CD4-positive, alpha-beta memory T cell (primary cell): ENCODE measurements at regions not wholly inside any gene's neighbourhood (a gene's known extent, or its start where the extent isn't known, plus 50 kb on each side); places are given as distances from the start of the nearest gene placed in this dataset.
A peak's percentile ranks its signal among the peaks of the same experiment; 100 is the strongest.

Experiments used
- CTCF ChIA-PET: fragments of 350-600 bp; sonication (Branson Sonifier 250); formaldehyde crosslinking; loops from one replicate; lab custom pipeline; 2021; ENCODE audit warnings: inconsistent platforms; ENCODE audit not compliant: partially characterized antibody; lab: Charles Lee
- POLR2A ChIA-PET: fragments of 350-600 bp; sonication (Branson Sonifier 250); formaldehyde crosslinking; loops from one replicate; lab custom pipeline; 2021; ENCODE audit not compliant: partially characterized antibody; lab: Charles Lee
- DNase-seq, 5 donors: peaks; one replicate each; pipeline versions ENCODE4 v3.0.0 to v3.0.0-alpha.2; 2020 to 2022; ENCODE audit warnings: mixed read lengths in 1 of 5
- H3K27ac ChIP-seq: one replicate; pipeline ENCODE4 v1.7.0; 2013; ENCODE audit warnings: low read depth, low read length
- H3K27me3 ChIP-seq: 2 replicates; pipeline ENCODE4 v1.7.0; 2013; ENCODE audit warnings: mild to moderate bottlenecking, low read length, moderate library complexity; ENCODE audit not compliant: insufficient read depth
- H3K36me3 ChIP-seq: 2 replicates; pipeline ENCODE4 v1.7.0; 2013; ENCODE audit warnings: mild to moderate bottlenecking, low read length, moderate library complexity; ENCODE audit not compliant: insufficient read depth
- H3K4me1 ChIP-seq: 2 replicates; pipeline ENCODE4 v1.7.0; 2013; ENCODE audit warnings: mild to moderate bottlenecking, low read length, moderate library complexity; ENCODE audit not compliant: insufficient read depth
- H3K4me3 ChIP-seq, 2 donors: one replicate each; pipeline ENCODE4 v1.7.0; 2013; ENCODE audit warnings: low read length in 2 of 2, mild to moderate bottlenecking in 1 of 2
- H3K9me3 ChIP-seq, 2 donors: one replicate each; pipeline ENCODE4 v1.7.0; 2013; ENCODE audit warnings: low read length in 2 of 2, control low read depth in 1 of 2; ENCODE audit not compliant: control insufficient read depth in 1 of 2
- H3K27ac Mint-ChIP-seq, 7 donors: one replicate each; pipeline ENCODE4 v1.8.0; 2020 to 2021; ENCODE audit warnings: mixed read lengths in 7 of 7, mild to moderate bottlenecking in 6 of 7, inconsistent platforms in 3 of 7, moderate library complexity in 3 of 7
- H3K27me3 Mint-ChIP-seq, 2 donors: one replicate each; pipeline ENCODE4 v1.8.0; 2020 to 2021; ENCODE audit warnings: mixed read lengths in 2 of 2
- H3K36me3 Mint-ChIP-seq, 2 donors: one replicate each; pipeline ENCODE4 v1.8.0; 2020 to 2021; ENCODE audit warnings: mixed read lengths in 2 of 2, inconsistent platforms in 1 of 2, mild to moderate bottlenecking in 1 of 2
- H3K4me1 Mint-ChIP-seq, 4 donors: one replicate each; pipeline ENCODE4 v1.8.0; 2020 to 2021; ENCODE audit warnings: mixed read lengths in 4 of 4, mild to moderate bottlenecking in 1 of 4
- H3K4me3 Mint-ChIP-seq, 8 donors: one replicate each; pipeline ENCODE4 v1.8.0; 2020 to 2021; ENCODE audit warnings: mixed read lengths in 8 of 8, mild to moderate bottlenecking in 7 of 8, moderate library complexity in 6 of 8, inconsistent platforms in 3 of 8
- H3K9me3 Mint-ChIP-seq, 8 donors: one replicate each; pipeline ENCODE4 v1.8.0; 2020 to 2021; ENCODE audit warnings: mixed read lengths in 8 of 8, mild to moderate bottlenecking in 5 of 8, inconsistent platforms in 3 of 8, moderate library complexity in 1 of 8
- intact Hi-C: fragments of 100-400 bp; cut with micrococcal nuclease; formaldehyde crosslinking; loops from one replicate; pipeline ENCODE4 v1.15.1; 2023

GRCh38 chr15:81856634-81857026 is 189.2 kb downstream of the MEX3B start:
- DNase-seq = no peak
- no peaks in the 10 kb centered on the region for H3K36me3 ChIP-seq
- Mint-ChIP-seq H3K27ac (peak overlapping the region in 1 of 7 donors; percentile 53), H3K4me1 (no peaks in the 10 kb centered on the region), H3K9me3 (no peaks in the 10 kb centered on the region), H3K36me3 (no peaks in the 10 kb centered on the region), H3K27me3 (peaks cover 0 to 6% of the 10 kb centered on the region in 2 donors), H3K4me3 (no peak overlapping the region)
- no peak overlapping the region for H3K4me3 ChIP-seq
- ChIA-PET CTCF (no interaction called here), POLR2A (no interaction called here)
- no peaks in the 10 kb centered on the region for H3K27me3 ChIP-seq
- no peak overlapping the region for H3K27ac ChIP-seq
- H3K4me1 ChIP-seq = no peaks in the 10 kb centered on the region
- no peaks in the 10 kb centered on the region for H3K9me3 ChIP-seq
- intact Hi-C loops = no loop called here

DNA sequence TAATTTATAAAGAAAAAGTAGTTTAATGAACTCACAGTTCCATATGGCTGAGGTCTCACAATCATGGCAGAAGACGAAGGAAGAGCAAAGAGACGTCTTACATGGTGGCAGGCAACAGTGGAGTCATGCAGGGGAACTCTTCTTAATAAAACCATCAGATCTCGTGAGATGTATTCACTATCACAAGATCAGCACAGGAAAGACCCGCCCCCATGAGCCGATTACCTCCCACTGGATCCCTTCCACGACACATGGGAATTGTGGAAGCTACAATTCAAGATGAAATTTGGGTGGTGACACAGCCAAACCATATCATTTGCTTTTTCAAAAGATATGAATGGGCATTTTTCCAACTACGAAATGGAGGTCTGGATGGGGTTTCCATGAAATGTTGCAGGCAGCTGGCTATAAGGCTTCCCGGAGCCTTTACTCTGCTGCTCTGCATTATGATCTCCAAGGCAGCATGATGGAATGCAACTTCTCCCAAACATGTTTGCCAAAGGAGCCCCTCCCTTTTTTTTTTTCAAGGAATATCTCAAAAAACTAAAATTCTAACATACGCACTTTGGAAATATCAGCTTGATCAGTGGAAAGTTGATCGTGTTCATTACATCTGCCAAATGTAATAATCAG is 189.7 kb downstream of the MEX3B start:
- H3K4me3 Mint-ChIP-seq = no peak overlapping the region
- H3K9me3 Mint-ChIP-seq = no peaks in the 10 kb centered on the region
- H3K4me1 Mint-ChIP-seq = no peaks in the 10 kb centered on the region
- no peaks in the 10 kb centered on the region for H3K27me3 ChIP-seq
- no peak for DNase-seq
- POLR2A ChIA-PET = no interaction called here
- no peaks in the 10 kb centered on the region for H3K36me3 ChIP-seq
- H3K4me1 ChIP-seq = no peaks in the 10 kb centered on the region
- H3K27ac Mint-ChIP-seq = no peak overlapping the region
- peaks cover 0 to 8% of the 10 kb centered on the region in 2 donors for H3K27me3 Mint-ChIP-seq
- H3K9me3 ChIP-seq = no peaks in the 10 kb centered on the region
- no peaks in the 10 kb centered on the region for H3K36me3 Mint-ChIP-seq
- intact Hi-C loops = no loop called here
- H3K27ac ChIP-seq = no peak overlapping the region
- CTCF ChIA-PET = no interaction called here
- H3K4me3 ChIP-seq = no peak overlapping the region

- H3K4me1 ChIP-seq = no peaks in the 10 kb centered on the region
- no peaks in the 10 kb centered on the region for H3K9me3 ChIP-seq
- Mint-ChIP-seq H3K4me1 (no peaks in the 10 kb centered on the region), H3K4me3 (no peak overlapping the region), H3K27ac (no peak overlapping the region), H3K36me3 (no peaks in the 10 kb centered on the region), H3K27me3 (peaks cover 0 to 6% of the 10 kb centered on the region in 2 donors), H3K9me3 (no peaks in the 10 kb centered on the region)
- H3K4me3 ChIP-seq = no peak overlapping the region
- ChIA-PET CTCF (no interaction called here), POLR2A (no interaction called here)
- no peak for DNase-seq
- intact Hi-C loops = no loop called here
- no peaks in the 10 kb centered on the region for H3K36me3 ChIP-seq
- H3K27ac ChIP-seq = no peak overlapping the region
- H3K27me3 ChIP-seq = no peaks in the 10 kb centered on the region
These were observed 192.6 kb downstream of the MEX3B start for GRCh38 chr15:81853150-81853748.

GRCh38 chr15:81852411-81853149 is 193.2 kb downstream of the MEX3B start:
- Histone ChIP-seq H3K27ac (no peak overlapping the region), H3K9me3 (no peaks in the 10 kb centered on the region), H3K27me3 (no peaks in the 10 kb centered on the region), H3K36me3 (no peaks in the 10 kb centered on the region), H3K4me1 (no peaks in the 10 kb centered on the region), H3K4me3 (no peak overlapping the region)
- DNase-seq = no peak
- H3K27me3 Mint-ChIP-seq = peaks cover 2 to 8% of the 10 kb centered on the region in 2 donors
- H3K27ac Mint-ChIP-seq = no peak overlapping the region
- H3K4me3 Mint-ChIP-seq = no peak overlapping the region
- CTCF ChIA-PET = no interaction called here
- POLR2A ChIA-PET = no interaction called here
- no peaks in the 10 kb centered on the region for H3K9me3 Mint-ChIP-seq
- no peaks in the 10 kb centered on the region for H3K36me3 Mint-ChIP-seq
- no peaks in the 10 kb centered on the region for H3K4me1 Mint-ChIP-seq
- intact Hi-C loops = no loop called here

GRCh38 chr15:81851757-81852156 is 194.1 kb downstream of the MEX3B start:
- no peak overlapping the region for H3K4me3 Mint-ChIP-seq
- DNase-seq = no peak
- H3K27ac Mint-ChIP-seq = no peak overlapping the region
- ChIA-PET CTCF (no interaction called here), POLR2A (no interaction called here)
- H3K4me3 ChIP-seq = no peak overlapping the region
- H3K4me1 ChIP-seq = no peaks in the 10 kb centered on the region
- no peaks in the 10 kb centered on the region for H3K9me3 ChIP-seq
- no peaks in the 10 kb centered on the region for H3K9me3 Mint-ChIP-seq
- no peaks in the 10 kb centered on the region for H3K36me3 ChIP-seq
- intact Hi-C loops = no loop called here
- H3K27me3 ChIP-seq = no peaks in the 10 kb centered on the region
- H3K4me1 Mint-ChIP-seq = no peaks in the 10 kb centered on the region
- no peaks in the 10 kb centered on the region for H3K36me3 Mint-ChIP-seq
- H3K27me3 Mint-ChIP-seq = peaks cover 2 to 8% of the 10 kb centered on the region in 2 donors
- H3K27ac ChIP-seq = no peak overlapping the region

DNA sequence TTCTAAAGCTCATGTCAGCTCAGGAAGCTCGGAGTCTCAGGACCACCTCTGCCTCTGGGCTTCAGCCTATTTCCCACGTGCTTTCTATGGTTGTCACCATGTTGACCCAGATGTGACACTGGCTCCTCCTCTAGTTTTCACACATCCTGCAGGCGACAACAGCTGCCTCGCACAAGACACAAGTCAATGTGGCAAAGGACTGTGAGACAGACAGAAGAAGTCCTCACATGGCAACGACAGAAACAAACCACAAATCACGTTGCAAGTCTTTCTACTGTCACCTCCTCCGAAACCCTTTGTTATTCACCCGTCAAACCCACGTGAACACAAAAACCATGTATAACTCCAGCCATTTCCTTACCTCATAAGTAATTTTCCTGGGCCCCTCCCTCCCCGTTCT is 194.5 kb downstream of the MEX3B start:
- CTCF ChIA-PET = no interaction called here
- Mint-ChIP-seq H3K27me3 (peaks cover 2 to 8% of the 10 kb centered on the region in 2 donors), H3K4me3 (no peak overlapping the region), H3K36me3 (no peaks in the 10 kb centered on the region), H3K27ac (no peak overlapping the region), H3K4me1 (no peaks in the 10 kb centered on the region), H3K9me3 (no peaks in the 10 kb centered on the region)
- H3K27ac ChIP-seq = no peak overlapping the region
- no peak for DNase-seq
- H3K9me3 ChIP-seq = no peaks in the 10 kb centered on the region
- H3K36me3 ChIP-seq = no peaks in the 10 kb centered on the region
- no peak overlapping the region for H3K4me3 ChIP-seq
- POLR2A ChIA-PET = no interaction called here
- H3K27me3 ChIP-seq = no peaks in the 10 kb centered on the region
- no peaks in the 10 kb centered on the region for H3K4me1 ChIP-seq
- intact Hi-C loops = no loop called here

DNA sequence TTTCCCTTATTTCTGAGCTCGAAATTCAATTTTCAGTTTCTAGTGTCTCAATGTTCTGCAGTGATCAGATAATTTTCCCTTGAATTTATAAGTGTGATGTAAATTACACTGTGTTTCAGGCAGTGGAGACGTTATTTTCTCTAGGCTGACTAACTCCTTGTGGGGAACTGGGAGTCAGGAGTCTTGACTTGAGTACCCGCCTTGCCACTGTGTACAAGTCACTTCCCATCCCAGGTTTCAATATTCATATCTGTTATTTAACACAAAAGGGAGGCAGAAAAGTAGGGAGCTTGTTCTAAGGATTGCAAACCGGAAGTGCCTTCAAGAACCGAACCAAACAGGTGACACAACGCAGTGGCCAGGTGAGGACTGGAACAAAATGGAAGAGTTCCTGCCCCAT is 196.5 kb downstream of the MEX3B start:
- no peak for DNase-seq
- no peaks in the 10 kb centered on the region for H3K36me3 Mint-ChIP-seq
- no peak overlapping the region for H3K27ac Mint-ChIP-seq
- Histone ChIP-seq H3K4me3 (no peak overlapping the region), H3K4me1 (no peaks in the 10 kb centered on the region), H3K27ac (no peak overlapping the region), H3K9me3 (no peaks in the 10 kb centered on the region), H3K27me3 (no peaks in the 10 kb centered on the region), H3K36me3 (no peaks in the 10 kb centered on the region)
- no peak overlapping the region for H3K4me3 Mint-ChIP-seq
- H3K4me1 Mint-ChIP-seq = no peaks in the 10 kb centered on the region
- H3K9me3 Mint-ChIP-seq = peaks cover 0 to 4% (median 0%) of the 10 kb centered on the region in 8 donors
- ChIA-PET CTCF (no interaction called here), POLR2A (no interaction called here)
- intact Hi-C loops = no loop called here
- H3K27me3 Mint-ChIP-seq = peaks cover 3 to 10% of the 10 kb centered on the region in 2 donors
